Stimulated activated CD4-positive, alpha-beta T cell treated with anti-CD3 and anti-CD28 coated beads, Interleukin-15, amount 100 ng/mL, for 1 hour (primary cell): ENCODE measurements at regions not wholly inside any gene's neighbourhood (a gene's known extent, or its start where the extent isn't known, plus 50 kb on each side); places are given as distances from the start of the nearest gene placed in this dataset.

Source experiments
- DNase-seq, 2 donors: peaks; one replicate each; pipeline ENCODE4 v3.0.0-alpha.2; 2020; ENCODE audit warnings: low read depth in 1 of 2, low spot score in 1 of 2

GRCh38 chr2:82636402-82637020, 1822.6 kb downstream of the SUCLG1 start:
- no peak for DNase-seq

- no peak for DNase-seq
Observed at GRCh38 chr2:82599021-82599420, 1860.1 kb downstream of the SUCLG1 start.

- DNase-seq: no peak
Observed at GRCh38 chr2:82596581-82596980, 1862.5 kb downstream of the SUCLG1 start.

- no peak for DNase-seq
Observed at GRCh38 chr2:82591718-82592117, 1867.4 kb downstream of the SUCLG1 start.

- DNase-seq: no peak
Observed at GRCh38 chr2:82576656-82577055, 1882.4 kb downstream of the SUCLG1 start.

GRCh38 chr2:82539280-82539621, 1919.8 kb downstream of the SUCLG1 start:
- DNase-seq: no peak

GRCh38 chr2:82538590-82539279, 1920.3 kb downstream of the SUCLG1 start:
- DNase-seq: no peak

GRCh38 chr2:82528288-82528687, 1930.8 kb downstream of the SUCLG1 start:
- DNase-seq: no peak

GRCh38 chr2:82527124-82527523, 1932.0 kb downstream of the SUCLG1 start:
- no peak for DNase-seq

GRCh38 chr2:82526277-82526676, 1932.8 kb downstream of the SUCLG1 start:
- DNase-seq: no peak

- no peak for DNase-seq
Observed at GRCh38 chr2:82525744-82526143, 1933.3 kb downstream of the SUCLG1 start.

GRCh38 chr2:82524826-82525225, 1934.3 kb downstream of the SUCLG1 start:
- no peak for DNase-seq

GRCh38 chr2:82511894-82512293, 1947.2 kb downstream of the SUCLG1 start:
- no peak for DNase-seq

GRCh38 chr2:82508702-82509101, 1950.4 kb downstream of the SUCLG1 start:
- DNase-seq: no peak

GRCh38 chr2:82507657-82508056, 1951.4 kb downstream of the SUCLG1 start:
- DNase-seq: no peak

- no peak for DNase-seq
Observed at GRCh38 chr2:82501217-82501616, 1957.9 kb downstream of the SUCLG1 start.

- no peak for DNase-seq
Observed at GRCh38 chr2:82498777-82499443, 1960.2 kb downstream of the SUCLG1 start.

GRCh38 chr2:82494739-82495138, 1964.3 kb downstream of the SUCLG1 start:
- DNase-seq: no peak

GRCh38 chr2:82491591-82491990, 1967.5 kb downstream of the SUCLG1 start:
- DNase-seq: no peak

- no peak for DNase-seq
Observed at GRCh38 chr2:82487354-82487753, 1971.7 kb downstream of the SUCLG1 start.

- DNase-seq: no peak
Observed at GRCh38 chr2:82485701-82486100, 1973.4 kb downstream of the SUCLG1 start.

GRCh38 chr2:82481207-82481606, 1977.9 kb downstream of the SUCLG1 start:
- no peak for DNase-seq

- no peak for DNase-seq
Observed at GRCh38 chr2:82478641-82479040, 1980.4 kb downstream of the SUCLG1 start.
